ENCODE measurements at regions not wholly inside any gene's neighbourhood (a gene's known extent, or its start where the extent isn't known, plus 50 kb on each side); places are given as distances from the start of the nearest gene placed in this dataset.

DNA sequence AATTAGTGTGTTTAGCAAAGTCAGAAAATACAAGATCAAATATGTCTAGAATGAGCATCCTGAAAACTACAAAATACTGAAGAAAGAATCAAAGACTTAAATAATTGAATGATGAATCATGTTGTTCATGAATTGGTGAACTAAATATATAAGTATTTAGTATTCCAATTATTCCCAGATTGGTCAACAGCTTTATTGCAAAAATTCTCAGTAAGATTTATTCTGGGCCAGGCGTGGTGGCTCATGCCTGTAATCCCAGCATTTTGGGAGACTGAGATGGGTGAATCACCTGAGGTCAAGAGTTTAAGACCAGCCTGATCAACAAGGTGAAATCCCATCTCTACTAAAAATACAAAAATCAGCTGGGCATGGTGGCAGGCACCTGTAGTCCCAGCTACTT lies 250.0 kb upstream of the NECTIN3 start:
- Mint-ChIP-seq H3K27me3 (ENCODE audit: low read depth) (no peaks in the 10 kb centered on the region), H3K36me3 (no peaks in the 10 kb centered on the region), H3K9me3 (peaks cover 11% of the 10 kb centered on the region), H3K4me3 (no peak overlapping the region), H3K27ac (no peak overlapping the region), H3K4me1 (no peaks in the 10 kb centered on the region)
- TF ChIP-seq, protein P1, sequence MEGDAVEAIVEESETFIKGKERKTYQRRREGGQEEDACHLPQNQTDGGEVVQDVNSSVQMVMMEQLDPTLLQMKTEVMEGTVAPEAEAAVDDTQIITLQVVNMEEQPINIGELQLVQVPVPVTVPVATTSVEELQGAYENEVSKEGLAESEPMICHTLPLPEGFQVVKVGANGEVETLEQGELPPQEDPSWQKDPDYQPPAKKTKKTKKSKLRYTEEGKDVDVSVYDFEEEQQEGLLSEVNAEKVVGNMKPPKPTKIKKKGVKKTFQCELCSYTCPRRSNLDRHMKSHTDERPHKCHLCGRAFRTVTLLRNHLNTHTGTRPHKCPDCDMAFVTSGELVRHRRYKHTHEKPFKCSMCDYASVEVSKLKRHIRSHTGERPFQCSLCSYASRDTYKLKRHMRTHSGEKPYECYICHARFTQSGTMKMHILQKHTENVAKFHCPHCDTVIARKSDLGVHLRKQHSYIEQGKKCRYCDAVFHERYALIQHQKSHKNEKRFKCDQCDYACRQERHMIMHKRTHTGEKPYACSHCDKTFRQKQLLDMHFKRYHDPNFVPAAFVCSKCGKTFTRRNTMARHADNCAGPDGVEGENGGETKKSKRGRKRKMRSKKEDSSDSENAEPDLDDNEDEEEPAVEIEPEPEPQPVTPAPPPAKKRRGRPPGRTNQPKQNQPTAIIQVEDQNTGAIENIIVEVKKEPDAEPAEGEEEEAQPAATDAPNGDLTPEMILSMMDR (IDR thresholded peaks at IDR 0.05; ENCODE audit: unreplicated experiment): no peak
- no peak for DNase-seq (ENCODE audit: low spot score in 2 of 2, unreplicated experiment in 2 of 2)

DNA sequence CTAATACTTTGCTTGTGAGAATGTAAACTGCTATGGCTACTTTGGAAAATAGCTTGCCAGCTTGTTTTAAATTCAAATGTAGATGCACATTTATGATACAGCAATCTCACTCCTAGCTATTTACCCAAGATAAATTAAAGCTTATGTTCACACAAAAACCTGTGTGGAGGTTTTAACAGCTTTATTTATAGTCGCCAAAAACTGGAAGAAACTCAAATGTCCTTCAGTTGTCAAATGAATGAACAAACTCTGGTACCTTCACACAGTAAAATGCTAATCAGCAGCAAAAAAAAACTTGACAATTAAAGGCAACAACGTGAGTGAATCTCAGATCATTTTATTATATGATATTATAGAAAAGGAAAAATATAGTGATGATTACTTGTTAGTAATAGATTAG lies 248.6 kb upstream of the NECTIN3 start:
- no peaks in the 10 kb centered on the region for H3K36me3 Mint-ChIP-seq
- peaks cover 15% of the 10 kb centered on the region for H3K9me3 Mint-ChIP-seq
- TF ChIP-seq, protein P1 (IDR thresholded peaks at IDR 0.05; ENCODE audit: unreplicated experiment): no peak
- H3K4me1 Mint-ChIP-seq: no peaks in the 10 kb centered on the region
- no peaks in the 10 kb centered on the region for H3K27me3 Mint-ChIP-seq (ENCODE audit: low read depth)
- H3K4me3 Mint-ChIP-seq: no peak overlapping the region
- no peak overlapping the region for H3K27ac Mint-ChIP-seq
- DNase-seq (ENCODE audit: low spot score in 2 of 2, unreplicated experiment in 2 of 2): no peak

DNA sequence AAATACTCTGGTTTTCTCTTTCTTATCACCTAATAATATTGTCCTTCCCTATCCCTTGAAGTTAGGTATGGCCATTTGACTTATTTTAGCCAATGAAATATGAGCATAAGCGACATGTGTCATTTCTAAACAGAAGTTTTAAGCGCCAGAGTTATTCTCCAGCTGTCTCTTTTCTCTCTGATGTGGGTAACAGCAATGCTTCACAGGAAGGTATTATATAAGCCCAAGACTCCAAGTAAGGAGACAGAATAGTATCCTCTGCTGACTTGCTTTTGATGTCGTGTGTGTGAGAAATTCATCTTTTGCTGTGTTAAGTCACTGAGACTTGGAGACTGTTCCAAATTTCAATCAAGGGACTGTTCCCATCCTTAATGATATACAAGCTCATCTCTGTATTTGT lies 224.6 kb upstream of the NECTIN3 start:
- TF ChIP-seq, protein P1 (IDR thresholded peaks at IDR 0.05; ENCODE audit: unreplicated experiment): no peak
- H3K27ac Mint-ChIP-seq: no peak overlapping the region
- H3K9me3 Mint-ChIP-seq: peaks cover 11% of the 10 kb centered on the region
- no peaks in the 10 kb centered on the region for H3K4me1 Mint-ChIP-seq
- H3K4me3 Mint-ChIP-seq: no peak overlapping the region
- H3K27me3 Mint-ChIP-seq (ENCODE audit: low read depth): no peaks in the 10 kb centered on the region
- no peak for DNase-seq (ENCODE audit: low spot score in 2 of 2, unreplicated experiment in 2 of 2)
- H3K36me3 Mint-ChIP-seq: peaks cover 2% of the 10 kb centered on the region

DNA sequence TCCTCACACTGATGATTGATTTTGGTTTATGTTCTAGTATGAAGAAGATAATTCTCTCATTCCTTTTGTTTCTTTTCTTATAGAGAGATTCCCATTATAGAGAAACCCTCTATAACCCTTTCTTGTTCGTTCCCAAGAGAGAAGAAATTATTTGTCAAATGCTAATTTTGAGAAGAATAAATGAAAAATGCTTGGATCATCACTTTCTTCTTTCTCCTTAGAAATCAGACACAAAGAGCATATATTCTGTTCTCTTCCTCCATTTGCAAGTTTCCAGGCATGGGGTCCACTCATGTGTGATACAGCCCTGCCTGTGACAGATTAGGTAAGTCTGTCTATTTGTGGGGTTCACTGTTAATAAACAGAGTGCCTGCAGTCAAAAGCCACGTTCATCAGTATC lies 222.6 kb upstream of the NECTIN3 start:
- H3K36me3 Mint-ChIP-seq: peaks cover 2% of the 10 kb centered on the region

DNA sequence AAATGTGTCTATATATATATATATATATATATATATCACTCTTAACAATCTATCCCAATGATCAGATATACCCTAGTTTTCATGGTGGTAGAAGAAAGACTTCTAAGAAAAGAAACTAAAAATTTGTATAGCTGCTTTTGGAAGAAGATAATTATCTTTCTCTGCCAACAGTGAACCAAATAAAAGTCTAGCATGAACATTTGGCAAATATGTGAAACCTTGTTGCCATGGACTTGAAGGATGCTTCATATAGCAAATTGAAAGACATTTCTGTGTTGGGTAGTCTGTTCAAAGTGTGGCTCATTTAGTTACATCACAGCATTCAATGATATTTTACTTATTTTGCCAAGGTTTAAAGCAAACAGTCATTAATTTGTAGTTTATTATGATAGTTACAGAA lies 219.9 kb upstream of the NECTIN3 start:
- H3K9me3 Mint-ChIP-seq: peaks cover 7% of the 10 kb centered on the region
- no peaks in the 10 kb centered on the region for H3K27me3 Mint-ChIP-seq (ENCODE audit: low read depth)
- no peak overlapping the region for H3K4me3 Mint-ChIP-seq
- no peaks in the 10 kb centered on the region for H3K4me1 Mint-ChIP-seq
- TF ChIP-seq, protein P1 (IDR thresholded peaks at IDR 0.05; ENCODE audit: unreplicated experiment): no peak
- H3K27ac Mint-ChIP-seq: no peak overlapping the region
- no peaks in the 10 kb centered on the region for H3K36me3 Mint-ChIP-seq
- no peak for DNase-seq (ENCODE audit: low spot score in 2 of 2, unreplicated experiment in 2 of 2)

More for the DNA sequence above, 222.6 kb upstream of the NECTIN3 start:
- no peak for DNase-seq (ENCODE audit: low spot score in 2 of 2, unreplicated experiment in 2 of 2)
- no peak overlapping the region for H3K4me3 Mint-ChIP-seq
- no peaks in the 10 kb centered on the region for H3K4me1 Mint-ChIP-seq
- H3K9me3 Mint-ChIP-seq: peaks cover 9% of the 10 kb centered on the region
- TF ChIP-seq, protein P1 (IDR thresholded peaks at IDR 0.05; ENCODE audit: unreplicated experiment): no peak
- H3K27me3 Mint-ChIP-seq (ENCODE audit: low read depth): no peaks in the 10 kb centered on the region
- no peak overlapping the region for H3K27ac Mint-ChIP-seq

DNA sequence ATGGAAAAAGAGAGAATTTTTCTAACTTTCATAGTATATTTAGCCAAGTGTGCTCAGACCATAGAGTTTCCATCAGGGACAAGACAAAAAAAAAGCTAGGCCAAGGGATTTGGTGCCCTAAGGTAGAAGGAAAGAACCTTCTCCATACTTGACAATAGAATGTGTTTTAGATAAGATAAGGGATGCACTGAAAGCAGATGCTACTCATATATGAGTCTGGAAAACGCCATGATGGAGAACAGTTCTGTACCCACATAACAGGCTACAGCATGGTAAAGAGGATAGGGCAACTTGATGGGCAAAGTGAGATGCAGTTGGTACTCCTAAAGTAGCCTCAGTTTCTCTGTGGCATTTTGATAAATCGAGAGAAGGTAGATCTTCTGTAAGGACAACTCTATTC lies 216.4 kb upstream of the NECTIN3 start:
- Mint-ChIP-seq H3K27me3 (ENCODE audit: low read depth) (no peaks in the 10 kb centered on the region), H3K4me1 (peaks cover 2% of the 10 kb centered on the region), H3K9me3 (peaks cover 7% of the 10 kb centered on the region), H3K36me3 (no peaks in the 10 kb centered on the region), H3K27ac (no peak overlapping the region), H3K4me3 (no peak overlapping the region)
- DNase-seq (ENCODE audit: low spot score in 2 of 2, unreplicated experiment in 2 of 2): no peak
- TF ChIP-seq, protein P1 (IDR thresholded peaks at IDR 0.05; ENCODE audit: unreplicated experiment): no peak
